ENCODE measurements at regions not wholly inside any gene's neighbourhood (a gene's known extent, or its start where the extent isn't known, plus 50 kb on each side); places are given as distances from the start of the nearest gene placed in this dataset.
A peak's percentile ranks its signal among the peaks of the same experiment; 100 is the strongest.

DNA sequence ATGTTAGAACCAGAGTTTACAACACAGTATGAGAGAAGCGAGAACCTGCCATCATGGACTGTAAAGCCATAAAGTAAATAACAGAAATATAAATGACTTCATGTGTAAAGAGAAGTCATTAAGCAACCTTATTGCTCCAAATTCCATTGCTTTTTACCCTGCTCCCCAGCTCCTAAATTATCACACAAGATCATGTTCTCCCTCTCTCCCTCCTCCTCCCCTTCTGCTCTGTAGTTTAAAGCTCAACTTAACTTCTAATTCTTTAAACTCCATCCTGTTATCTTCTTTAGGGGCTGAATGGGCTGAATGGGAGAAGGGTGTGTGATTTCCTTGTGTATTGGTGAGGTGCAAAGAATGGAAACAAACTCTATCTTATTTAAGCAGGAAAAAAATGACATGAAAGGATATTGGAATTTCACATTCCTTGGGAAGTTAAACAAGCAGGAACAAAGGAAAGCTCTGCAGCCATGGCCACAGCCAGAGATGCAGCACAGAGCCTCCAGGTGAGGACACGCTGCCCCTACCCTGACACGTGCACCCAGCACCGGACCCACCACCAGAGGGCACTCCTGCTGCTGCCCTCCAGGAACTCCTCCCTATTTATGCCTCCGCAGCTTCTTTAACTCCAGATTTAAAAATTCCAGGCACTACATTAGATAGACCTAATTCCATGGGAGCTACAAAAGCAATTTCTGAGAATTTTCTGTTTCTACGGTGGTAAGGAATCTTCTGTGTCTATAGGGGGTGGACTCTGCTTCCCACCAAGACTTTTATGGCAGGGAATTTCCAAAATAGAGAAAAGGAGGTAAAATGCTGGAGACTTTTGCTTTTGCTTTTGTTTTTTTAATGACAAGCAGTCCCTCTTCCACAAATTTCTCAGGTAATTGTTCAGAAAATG is 76.9 kb upstream of the ABI3BP start:
- Histone ChIP-seq H3K27me3 (ENCODE audit: control insufficient read depth, insufficient read depth, low read length) (no peaks in the 10 kb centered on the region), H3K4me3 (ENCODE audit: low read length) (no peak overlapping the region), H3K9me3 (replicated peaks; ENCODE audit: control insufficient read depth, low read depth, low read length) (no peaks in the 10 kb centered on the region), H3K36me3 (ENCODE audit: control insufficient read depth, insufficient read depth, low read length) (no peaks in the 10 kb centered on the region), H3K4me1 (ENCODE audit: control insufficient read depth, insufficient read depth, low read length) (no peaks in the 10 kb centered on the region), H3K27ac (ENCODE audit: low read length) (no peak overlapping the region)
- DNase-seq = no peak
- 15% methylated on average over 3 of the region's 6 CpGs for WGBS (ENCODE audit: insufficient coverage)

DNA sequence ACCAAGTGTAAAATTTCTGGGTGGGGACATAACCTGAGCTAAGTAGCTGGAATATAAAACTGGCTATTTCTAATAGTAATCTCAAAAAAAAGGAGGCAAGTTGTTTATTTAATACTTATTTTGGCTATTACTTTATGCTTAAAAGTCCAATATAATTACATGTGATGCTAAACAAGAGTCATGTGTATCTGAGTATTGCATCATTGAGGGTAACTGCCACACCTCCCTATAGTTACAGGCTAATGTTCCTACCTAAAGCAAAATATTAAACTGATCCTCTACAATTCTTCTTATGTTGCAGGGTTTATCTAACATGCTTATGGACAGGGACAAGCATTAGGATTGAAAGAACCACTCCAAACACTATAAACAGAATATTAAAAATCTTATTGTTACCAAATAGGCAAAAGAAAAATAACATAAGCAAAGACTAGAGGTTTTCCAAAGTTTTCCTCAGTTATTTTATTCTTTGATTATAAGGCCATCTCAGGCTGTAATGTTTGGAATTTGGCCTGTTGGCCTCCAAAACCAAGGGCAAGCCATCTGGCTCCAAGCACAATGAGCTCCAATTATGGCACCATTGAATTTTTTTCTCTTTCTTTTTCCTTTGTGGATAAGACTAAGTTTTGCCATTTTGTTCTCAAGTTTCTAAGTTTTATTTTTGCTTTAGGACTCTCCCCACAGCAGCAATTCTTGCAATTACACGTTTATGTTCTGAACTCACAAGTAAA is 75.8 kb upstream of the ABI3BP start:
- Histone ChIP-seq H3K9me3 (replicated peaks; ENCODE audit: control insufficient read depth, low read depth, low read length) (no peaks in the 10 kb centered on the region), H3K27me3 (ENCODE audit: control insufficient read depth, insufficient read depth, low read length) (no peaks in the 10 kb centered on the region), H3K27ac (ENCODE audit: low read length) (no peak overlapping the region), H3K4me3 (ENCODE audit: low read length) (no peak overlapping the region), H3K36me3 (ENCODE audit: control insufficient read depth, insufficient read depth, low read length) (no peaks in the 10 kb centered on the region), H3K4me1 (ENCODE audit: control insufficient read depth, insufficient read depth, low read length) (no peaks in the 10 kb centered on the region)
- 17% methylated on average over 1 of the region's 1 CpG for WGBS (ENCODE audit: insufficient coverage)
- no peak for DNase-seq

DNA sequence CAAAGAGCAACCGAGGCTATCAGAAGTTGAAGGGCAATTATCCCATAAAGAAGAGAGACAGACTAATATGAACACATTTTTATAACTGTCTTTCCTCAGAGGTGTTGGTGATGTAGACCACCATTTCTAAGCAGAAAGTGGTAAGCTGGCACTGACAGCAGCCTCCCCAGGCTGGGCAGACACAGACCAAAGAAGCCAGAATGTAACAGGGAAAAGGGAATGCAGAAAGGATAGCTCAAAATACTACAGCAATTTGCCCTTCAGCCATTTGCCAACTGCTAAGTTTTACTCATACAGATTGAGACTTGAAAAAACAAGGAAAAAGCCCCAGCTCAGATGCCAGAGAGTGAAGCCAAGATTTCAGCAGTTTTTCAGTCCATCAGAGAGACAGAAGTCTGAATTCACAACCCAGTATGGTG is 73.5 kb upstream of the ABI3BP start:
- Histone ChIP-seq H3K9me3 (replicated peaks; ENCODE audit: control insufficient read depth, low read depth, low read length) (no peaks in the 10 kb centered on the region), H3K27me3 (ENCODE audit: control insufficient read depth, insufficient read depth, low read length) (no peaks in the 10 kb centered on the region), H3K36me3 (ENCODE audit: control insufficient read depth, insufficient read depth, low read length) (no peaks in the 10 kb centered on the region), H3K4me1 (ENCODE audit: control insufficient read depth, insufficient read depth, low read length) (no peaks in the 10 kb centered on the region), H3K4me3 (ENCODE audit: low read length) (no peak overlapping the region), H3K27ac (ENCODE audit: low read length) (no peak overlapping the region)
- DNase-seq = peak; percentile 54
- no CpG with 5 or more reads among the region's 1 CpG for WGBS (ENCODE audit: insufficient coverage)

GRCh38 chr3:101065962-101066361 is 72.7 kb upstream of the ABI3BP start:
- Histone ChIP-seq H3K36me3 (ENCODE audit: control insufficient read depth, insufficient read depth, low read length) (no peaks in the 10 kb centered on the region), H3K27me3 (ENCODE audit: control insufficient read depth, insufficient read depth, low read length) (no peaks in the 10 kb centered on the region), H3K27ac (ENCODE audit: low read length) (no peak overlapping the region), H3K9me3 (replicated peaks; ENCODE audit: control insufficient read depth, low read depth, low read length) (no peaks in the 10 kb centered on the region), H3K4me1 (ENCODE audit: control insufficient read depth, insufficient read depth, low read length) (no peaks in the 10 kb centered on the region), H3K4me3 (ENCODE audit: low read length) (no peak overlapping the region)
- WGBS (ENCODE audit: insufficient coverage) = no CpG with 5 or more reads among the region's 3 CpGs
- peak; percentile 40 for DNase-seq

DNA sequence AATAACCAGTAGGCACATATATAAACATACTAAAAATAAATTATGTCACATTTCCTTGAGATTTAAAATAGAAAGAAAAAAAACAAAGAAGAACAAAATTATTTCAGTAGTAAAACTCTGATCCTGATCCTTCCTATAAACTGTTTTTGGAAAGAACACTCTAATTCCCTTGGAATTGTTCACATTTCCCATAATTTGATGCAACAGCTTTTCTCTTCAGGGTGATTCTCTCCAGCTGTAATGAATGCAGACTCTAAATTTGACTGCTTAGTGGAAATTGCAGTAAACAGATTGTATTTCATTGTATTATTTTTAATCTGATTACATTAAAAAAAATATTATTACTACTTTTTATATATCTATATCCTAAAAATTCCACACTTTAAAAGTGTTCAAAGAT is 70.2 kb upstream of the ABI3BP start:
- no peaks in the 10 kb centered on the region for H3K36me3 ChIP-seq (ENCODE audit: control insufficient read depth, insufficient read depth, low read length)
- no peaks in the 10 kb centered on the region for H3K9me3 ChIP-seq (replicated peaks; ENCODE audit: control insufficient read depth, low read depth, low read length)
- peak; percentile 77 for DNase-seq
- no peaks in the 10 kb centered on the region for H3K4me1 ChIP-seq (ENCODE audit: control insufficient read depth, insufficient read depth, low read length)
- no peak overlapping the region for H3K27ac ChIP-seq (ENCODE audit: low read length)
- no peak overlapping the region for H3K4me3 ChIP-seq (ENCODE audit: low read length)
- H3K27me3 ChIP-seq (ENCODE audit: control insufficient read depth, insufficient read depth, low read length) = no peaks in the 10 kb centered on the region

DNA sequence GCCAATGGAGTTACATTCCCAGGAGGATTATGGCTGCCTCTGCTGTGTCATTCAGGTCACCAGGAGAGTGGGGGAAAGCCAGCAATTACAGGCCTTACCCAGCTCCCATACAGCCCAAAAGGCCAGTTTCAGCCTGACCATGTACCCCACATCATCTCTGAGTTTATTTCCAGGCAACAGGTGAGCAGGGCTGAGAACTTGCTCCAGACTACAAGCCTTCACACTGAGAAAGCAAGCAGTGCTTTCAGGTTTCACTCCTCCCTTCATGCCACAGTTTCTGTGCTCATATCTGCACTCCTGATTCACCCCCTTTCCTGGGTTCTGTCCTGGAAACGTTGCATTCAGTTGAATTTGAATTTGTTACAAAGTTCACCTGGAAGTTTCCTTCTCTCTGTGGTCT is 68.1 kb upstream of the ABI3BP start:
- Histone ChIP-seq H3K27ac (ENCODE audit: low read length) (no peak overlapping the region), H3K27me3 (ENCODE audit: control insufficient read depth, insufficient read depth, low read length) (no peaks in the 10 kb centered on the region), H3K9me3 (replicated peaks; ENCODE audit: control insufficient read depth, low read depth, low read length) (no peaks in the 10 kb centered on the region), H3K36me3 (ENCODE audit: control insufficient read depth, insufficient read depth, low read length) (no peaks in the 10 kb centered on the region), H3K4me1 (ENCODE audit: control insufficient read depth, insufficient read depth, low read length) (no peaks in the 10 kb centered on the region), H3K4me3 (ENCODE audit: low read length) (no peak overlapping the region)
- no peak for DNase-seq
- 80% methylated on average over 1 of the region's 1 CpG for WGBS (ENCODE audit: insufficient coverage)

- no peaks in the 10 kb centered on the region for H3K9me3 ChIP-seq (replicated peaks; ENCODE audit: control insufficient read depth, low read depth, low read length)
- 100% methylated on average over 2 of the region's 4 CpGs for WGBS (ENCODE audit: insufficient coverage)
Measured at GRCh38 chr3:101050866-101051265, 57.6 kb upstream of the ABI3BP start.

GRCh38 chr3:101050046-101050445 is 56.8 kb upstream of the ABI3BP start:
- 71% methylated on average over 5 of the region's 5 CpGs for WGBS (ENCODE audit: insufficient coverage)
- DNase-seq = peak; percentile 57
- Histone ChIP-seq H3K9me3 (replicated peaks; ENCODE audit: control insufficient read depth, low read depth, low read length) (no peaks in the 10 kb centered on the region), H3K27ac (ENCODE audit: low read length) (peak overlapping the region; percentile 44), H3K4me3 (ENCODE audit: low read length) (no peak overlapping the region), H3K36me3 (ENCODE audit: control insufficient read depth, insufficient read depth, low read length) (no peaks in the 10 kb centered on the region), H3K4me1 (ENCODE audit: control insufficient read depth, insufficient read depth, low read length) (peaks cover 6% of the 10 kb centered on the region), H3K27me3 (ENCODE audit: control insufficient read depth, insufficient read depth, low read length) (no peaks in the 10 kb centered on the region)

More at GRCh38 chr3:101050866-101051265, 57.6 kb upstream of the ABI3BP start:
- no peak for DNase-seq
- Histone ChIP-seq H3K27me3 (ENCODE audit: control insufficient read depth, insufficient read depth, low read length) (no peaks in the 10 kb centered on the region), H3K27ac (ENCODE audit: low read length) (no peak overlapping the region), H3K4me1 (ENCODE audit: control insufficient read depth, insufficient read depth, low read length) (peaks cover 6% of the 10 kb centered on the region), H3K4me3 (ENCODE audit: low read length) (no peak overlapping the region), H3K36me3 (ENCODE audit: control insufficient read depth, insufficient read depth, low read length) (no peaks in the 10 kb centered on the region)

- no peaks in the 10 kb centered on the region for H3K9me3 ChIP-seq (replicated peaks; ENCODE audit: control insufficient read depth, low read depth, low read length)
- H3K27ac ChIP-seq (ENCODE audit: low read length) = no peak overlapping the region
- peaks cover 6% of the 10 kb centered on the region for H3K4me1 ChIP-seq (ENCODE audit: control insufficient read depth, insufficient read depth, low read length)
- no peak overlapping the region for H3K4me3 ChIP-seq (ENCODE audit: low read length)
- no peaks in the 10 kb centered on the region for H3K36me3 ChIP-seq (ENCODE audit: control insufficient read depth, insufficient read depth, low read length)
- DNase-seq = no peak
- H3K27me3 ChIP-seq (ENCODE audit: control insufficient read depth, insufficient read depth, low read length) = no peaks in the 10 kb centered on the region
Measured at GRCh38 chr3:101049532-101049931, 56.3 kb upstream of the ABI3BP start.

DNA sequence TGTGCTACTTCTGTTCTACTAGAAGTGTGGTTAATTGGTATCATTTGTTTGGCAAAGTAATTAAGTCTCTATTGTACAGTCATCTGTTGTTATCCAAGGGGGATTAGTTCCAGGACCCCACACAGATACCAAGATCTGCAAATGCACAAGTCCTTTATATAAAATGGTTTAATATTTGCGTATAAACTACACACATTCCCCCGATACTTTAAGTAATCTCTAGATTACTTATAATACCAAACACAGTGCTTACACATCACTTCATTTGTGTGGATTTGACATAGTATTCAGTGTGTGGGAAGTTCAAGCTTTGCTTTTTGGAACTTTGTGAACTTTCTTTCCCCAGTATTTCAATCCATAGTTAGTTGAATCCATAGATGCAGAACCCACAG is 50.5 kb upstream of the ABI3BP start:
- no peak for DNase-seq
- no peaks in the 10 kb centered on the region for H3K36me3 ChIP-seq (ENCODE audit: control insufficient read depth, insufficient read depth, low read length)
- no peak overlapping the region for H3K27ac ChIP-seq (ENCODE audit: low read length)
- H3K4me1 ChIP-seq (ENCODE audit: control insufficient read depth, insufficient read depth, low read length) = peaks cover 2% of the 10 kb centered on the region
- H3K4me3 ChIP-seq (ENCODE audit: low read length) = no peak overlapping the region
- WGBS (ENCODE audit: insufficient coverage) = no CpG with 5 or more reads among the region's 2 CpGs
- H3K9me3 ChIP-seq (replicated peaks; ENCODE audit: control insufficient read depth, low read depth, low read length) = no peaks in the 10 kb centered on the region
- H3K27me3 ChIP-seq (ENCODE audit: control insufficient read depth, insufficient read depth, low read length) = no peaks in the 10 kb centered on the region
